ENCODE measurements at regions not wholly inside any gene's neighbourhood (a gene's known extent, or its start where the extent isn't known, plus 50 kb on each side); places are given as distances from the start of the nearest gene placed in this dataset.

- peak in 1 of 2 experiments; percentile 12 for DNase-seq (ENCODE audit: low read depth in 1 of 2, low spot score in 1 of 2)
- peaks cover 3% of the 10 kb centered on the region for H3K27me3 ChIP-seq (ENCODE audit: insufficient read depth, poor library complexity, severe bottlenecking)
- no peak overlapping the region for H3K4me3 ChIP-seq (replicated peaks; ENCODE audit: insufficient read depth, low read length)
- H3K27ac ChIP-seq (replicated peaks) = no peak overlapping the region
- TF ChIP-seq CTCF (IDR thresholded peaks at IDR 0.05; ENCODE audit: insufficient read depth, low read length) (peak; percentile 26), SPI1 (IDR thresholded peaks at IDR 0.05; ENCODE audit: borderline replicate concordance, low read depth) (no peak)
These were observed 165.1 kb downstream of the TLR4 start for GRCh38 chr9:117869287-117869686.

GRCh38 chr9:117869712-117870111 lies 165.5 kb downstream of the TLR4 start:
- Histone ChIP-seq H3K27ac (replicated peaks) (no peak overlapping the region), H3K27me3 (ENCODE audit: insufficient read depth, poor library complexity, severe bottlenecking) (peaks cover 3% of the 10 kb centered on the region), H3K4me3 (replicated peaks; ENCODE audit: insufficient read depth, low read length) (no peak overlapping the region)
- TF ChIP-seq CTCF (IDR thresholded peaks at IDR 0.05; ENCODE audit: insufficient read depth, low read length) = no peak
- no peak for TF ChIP-seq SPI1 (IDR thresholded peaks at IDR 0.05; ENCODE audit: borderline replicate concordance, low read depth)
- no peak for TF ChIP-seq REST (IDR thresholded peaks at IDR 0.05; ENCODE audit: insufficient replicate concordance, low read depth)
- no peak for TF ChIP-seq POLR2AphosphoS5 (IDR thresholded peaks at IDR 0.05; ENCODE audit: low read depth)
- TF ChIP-seq GABPA (IDR thresholded peaks at IDR 0.05; ENCODE audit: low read depth) = no peak
- DNase-seq (ENCODE audit: low read depth in 1 of 2, low spot score in 1 of 2) = no peak

GRCh38 chr9:117873664-117874063 lies 169.5 kb downstream of the TLR4 start:
- Histone ChIP-seq H3K4me3 (replicated peaks; ENCODE audit: insufficient read depth, low read length) (no peak overlapping the region), H3K27ac (replicated peaks) (no peak overlapping the region), H3K27me3 (ENCODE audit: insufficient read depth, poor library complexity, severe bottlenecking) (peaks cover 3% of the 10 kb centered on the region)
- TF ChIP-seq CTCF (IDR thresholded peaks at IDR 0.05; ENCODE audit: insufficient read depth, low read length) (no peak), GABPA (IDR thresholded peaks at IDR 0.05; ENCODE audit: low read depth) (no peak), REST (IDR thresholded peaks at IDR 0.05; ENCODE audit: insufficient replicate concordance, low read depth) (no peak), POLR2AphosphoS5 (IDR thresholded peaks at IDR 0.05; ENCODE audit: low read depth) (no peak), SPI1 (IDR thresholded peaks at IDR 0.05; ENCODE audit: borderline replicate concordance, low read depth) (peak; percentile 74; the same call in 1 of the 2 replicates)
- no peak for DNase-seq (ENCODE audit: low read depth in 1 of 2, low spot score in 1 of 2)

- DNase-seq (ENCODE audit: low read depth in 1 of 2, low spot score in 1 of 2) = no peak
- no peak overlapping the region for H3K4me3 ChIP-seq (replicated peaks; ENCODE audit: insufficient read depth, low read length)
- no peak overlapping the region for H3K27ac ChIP-seq (replicated peaks)
- no peaks in the 10 kb centered on the region for H3K27me3 ChIP-seq (ENCODE audit: insufficient read depth, poor library complexity, severe bottlenecking)
- TF ChIP-seq CTCF (IDR thresholded peaks at IDR 0.05; ENCODE audit: insufficient read depth, low read length) = no peak
- no peak for TF ChIP-seq GABPA (IDR thresholded peaks at IDR 0.05; ENCODE audit: low read depth)
- TF ChIP-seq REST (IDR thresholded peaks at IDR 0.05; ENCODE audit: insufficient replicate concordance, low read depth) = no peak
- TF ChIP-seq SPI1 (IDR thresholded peaks at IDR 0.05; ENCODE audit: borderline replicate concordance, low read depth) = no peak
- no peak for TF ChIP-seq POLR2AphosphoS5 (IDR thresholded peaks at IDR 0.05; ENCODE audit: low read depth)
These were observed 171.7 kb downstream of the TLR4 start for GRCh38 chr9:117875886-117876285.

Data from HL-60 (cell line).